Breast epithelium (tissue), 4 donors: ENCODE measurements at regions not wholly inside any gene's neighbourhood (a gene's known extent, or its start where the extent isn't known, plus 50 kb on each side); places are given as distances from the start of the nearest gene placed in this dataset.
"Not testable (repeated sequence)": the region's sequence is repeated elsewhere in the genome, so short reads cannot be mapped to it uniquely, and the experiment has no call there.

ENCODE experiments used
- DNase-seq, 2 donors: peaks; one replicate each; pipeline ENCODE4 v3.0.0-alpha.2; 2019; ENCODE audit warnings: low spot score in 2 of 2
- H3K27ac ChIP-seq, 2 donors: fragments of 200-600 bp; sonication (generic) in 1 of 2; one replicate each; pipeline ENCODE4 v1.5.1; 2016 to 2019; ENCODE audit warnings: mild to moderate bottlenecking in 1 of 2
- H3K27me3 ChIP-seq, 2 donors: fragments of 200-600 bp; sonication (generic) in 1 of 2; one replicate each; pipeline versions ENCODE4 v1.5.1 to v1.6.0; 2017 to 2019; ENCODE audit warnings: control low read depth in 1 of 2, mild to moderate bottlenecking in 1 of 2
- H3K36me3 ChIP-seq: fragments of 200-600 bp; one replicate; pipeline ENCODE4 v1.5.1; 2019
- H3K4me1 ChIP-seq, 2 donors: fragments of 200-600 bp; sonication (generic); one replicate each; pipeline ENCODE4 v1.5.1; 2016 to 2019; ENCODE audit warnings: control low read depth in 1 of 2
- H3K4me3 ChIP-seq, 3 donors: fragments of 200-600 bp; sonication (generic); 1 replicate in 2 of 3; 2 replicates in 1 of 3; pipeline ENCODE4 v1.5.1; 2016 to 2019; ENCODE audit warnings: mild to moderate bottlenecking in 3 of 3, moderate library complexity in 2 of 3
- H3K9me3 ChIP-seq, 2 donors: fragments of 200-600 bp; sonication (generic) in 1 of 2; one replicate each; pipeline ENCODE4 v1.5.1; 2016 to 2019; ENCODE audit warnings: control low read depth in 1 of 2
- POLR2A ChIP-seq: fragments of 450-650 bp; IDR thresholded peaks from one replicate; pipeline ENCODE4 v1.6.1; 2016; ENCODE audit warnings: antibody characterized with exemption, mild to moderate bottlenecking, moderate library complexity
- POLR2AphosphoS5 ChIP-seq, 3 donors: sonication (generic); formaldehyde crosslinking; IDR thresholded peaks; one replicate each; pipeline ENCODE4 v1.6.1; 2017; ENCODE audit warnings: antibody characterized with exemption in 3 of 3
- intact Hi-C: fragments of 100-400 bp; cut with DNase I; formaldehyde crosslinking; loops from one replicate; pipeline ENCODE4 v1.15.1; 2023; ENCODE audit warnings: low total_unique reads
- TF ChIP-seq, protein P1 (sequence below), 3 donors: fragments of 450-650 bp; IDR thresholded peaks; one replicate each; pipeline ENCODE4 v1.5.1; 2016 to 2017; ENCODE audit warnings: antibody characterized with exemption in 3 of 3, mild to moderate bottlenecking in 3 of 3, moderate library complexity in 3 of 3

DNA sequence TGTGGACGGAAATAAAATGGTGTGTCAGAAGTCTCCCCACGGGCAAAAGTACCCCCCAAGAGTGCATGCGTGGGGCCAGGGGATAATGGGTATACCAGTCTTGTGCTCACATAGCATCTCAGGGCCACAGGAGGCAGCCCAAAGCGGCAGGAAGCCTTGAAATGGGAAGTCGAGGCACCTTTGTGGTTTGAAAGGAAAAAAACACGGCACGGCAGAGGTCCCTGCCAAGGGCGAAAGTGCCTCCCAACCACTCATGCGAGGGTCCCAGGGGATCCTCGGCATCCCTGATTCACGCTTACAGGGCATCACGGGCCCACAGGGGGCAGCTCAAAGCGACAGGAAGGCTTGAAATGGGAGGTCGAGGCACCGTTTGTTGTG, 583.2 kb downstream of the ALG10 start:
- no peaks in the 10 kb centered on the region for H3K27me3 ChIP-seq
- peaks cover 71 to 94% of the 10 kb centered on the region in 2 donors for H3K9me3 ChIP-seq
- H3K27ac ChIP-seq: no peak overlapping the region
- DNase-seq: no peak
- intact Hi-C loops: no loop called here
- no peaks in the 10 kb centered on the region for H3K4me1 ChIP-seq
- no peak for TF ChIP-seq POLR2AphosphoS5 (IDR thresholded peaks at IDR 0.05)
- TF ChIP-seq, protein P1, sequence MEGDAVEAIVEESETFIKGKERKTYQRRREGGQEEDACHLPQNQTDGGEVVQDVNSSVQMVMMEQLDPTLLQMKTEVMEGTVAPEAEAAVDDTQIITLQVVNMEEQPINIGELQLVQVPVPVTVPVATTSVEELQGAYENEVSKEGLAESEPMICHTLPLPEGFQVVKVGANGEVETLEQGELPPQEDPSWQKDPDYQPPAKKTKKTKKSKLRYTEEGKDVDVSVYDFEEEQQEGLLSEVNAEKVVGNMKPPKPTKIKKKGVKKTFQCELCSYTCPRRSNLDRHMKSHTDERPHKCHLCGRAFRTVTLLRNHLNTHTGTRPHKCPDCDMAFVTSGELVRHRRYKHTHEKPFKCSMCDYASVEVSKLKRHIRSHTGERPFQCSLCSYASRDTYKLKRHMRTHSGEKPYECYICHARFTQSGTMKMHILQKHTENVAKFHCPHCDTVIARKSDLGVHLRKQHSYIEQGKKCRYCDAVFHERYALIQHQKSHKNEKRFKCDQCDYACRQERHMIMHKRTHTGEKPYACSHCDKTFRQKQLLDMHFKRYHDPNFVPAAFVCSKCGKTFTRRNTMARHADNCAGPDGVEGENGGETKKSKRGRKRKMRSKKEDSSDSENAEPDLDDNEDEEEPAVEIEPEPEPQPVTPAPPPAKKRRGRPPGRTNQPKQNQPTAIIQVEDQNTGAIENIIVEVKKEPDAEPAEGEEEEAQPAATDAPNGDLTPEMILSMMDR (IDR thresholded peaks at IDR 0.05): no peak
- H3K36me3 ChIP-seq: no peaks in the 10 kb centered on the region
- no peak overlapping the region for H3K4me3 ChIP-seq

DNA sequence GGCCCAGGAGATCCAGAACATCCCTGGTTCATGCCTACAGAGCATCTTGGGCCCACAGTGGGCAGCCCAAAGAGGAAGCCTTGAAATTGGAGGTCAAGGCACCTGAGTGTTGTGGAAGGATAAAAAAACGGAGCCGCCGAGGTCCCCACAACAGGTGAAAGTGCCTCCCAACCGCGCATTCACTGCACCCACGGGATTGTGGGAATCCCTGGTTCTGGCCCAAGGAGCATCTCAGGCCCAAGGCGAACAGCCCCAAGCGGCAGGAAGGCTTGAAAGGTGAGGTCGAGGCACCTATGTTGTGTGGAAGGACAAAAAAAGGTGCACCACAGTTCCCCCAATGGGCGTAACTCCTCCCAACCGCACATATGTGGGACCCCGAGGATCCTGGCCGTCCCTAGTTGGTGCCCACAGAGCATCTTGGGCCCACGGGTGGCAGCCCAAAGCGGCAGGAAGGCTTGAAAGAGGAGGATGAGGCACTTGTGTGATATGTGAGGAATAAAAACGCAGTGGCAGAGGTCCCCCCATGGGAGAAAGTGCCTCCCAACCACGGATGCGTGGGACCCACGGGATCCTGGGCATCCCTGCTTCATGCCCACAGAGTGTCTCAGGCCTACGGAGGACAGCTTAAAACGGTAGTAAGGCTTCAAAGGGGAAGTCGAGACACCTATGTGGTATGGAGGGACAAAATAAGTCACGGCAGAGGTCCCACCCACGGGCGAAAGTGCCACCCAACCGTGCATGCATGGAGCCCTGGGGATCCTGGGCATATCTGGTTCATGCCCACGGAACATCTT, 583.9 kb downstream of the ALG10 start:
- Histone ChIP-seq H3K9me3 (peaks cover 65 to 92% of the 10 kb centered on the region in 2 donors), H3K36me3 (no peaks in the 10 kb centered on the region)
- DNase-seq: no peak

GRCh38 chr12:34606749-34607519, 584.6 kb downstream of the ALG10 start:
- intact Hi-C loops: no loop called here

More for the DNA sequence above, 583.9 kb downstream of the ALG10 start:
- no peak for TF ChIP-seq POLR2AphosphoS5 (IDR thresholded peaks at IDR 0.05)
- TF ChIP-seq POLR2A: no peak
- TF ChIP-seq, protein P1 (IDR thresholded peaks at IDR 0.05): no peak
- Histone ChIP-seq H3K4me1 (no peaks in the 10 kb centered on the region), H3K4me3 (no peak overlapping the region), H3K27me3 (no peaks in the 10 kb centered on the region), H3K27ac (no peak overlapping the region)
- intact Hi-C loops: no loop called here

DNA sequence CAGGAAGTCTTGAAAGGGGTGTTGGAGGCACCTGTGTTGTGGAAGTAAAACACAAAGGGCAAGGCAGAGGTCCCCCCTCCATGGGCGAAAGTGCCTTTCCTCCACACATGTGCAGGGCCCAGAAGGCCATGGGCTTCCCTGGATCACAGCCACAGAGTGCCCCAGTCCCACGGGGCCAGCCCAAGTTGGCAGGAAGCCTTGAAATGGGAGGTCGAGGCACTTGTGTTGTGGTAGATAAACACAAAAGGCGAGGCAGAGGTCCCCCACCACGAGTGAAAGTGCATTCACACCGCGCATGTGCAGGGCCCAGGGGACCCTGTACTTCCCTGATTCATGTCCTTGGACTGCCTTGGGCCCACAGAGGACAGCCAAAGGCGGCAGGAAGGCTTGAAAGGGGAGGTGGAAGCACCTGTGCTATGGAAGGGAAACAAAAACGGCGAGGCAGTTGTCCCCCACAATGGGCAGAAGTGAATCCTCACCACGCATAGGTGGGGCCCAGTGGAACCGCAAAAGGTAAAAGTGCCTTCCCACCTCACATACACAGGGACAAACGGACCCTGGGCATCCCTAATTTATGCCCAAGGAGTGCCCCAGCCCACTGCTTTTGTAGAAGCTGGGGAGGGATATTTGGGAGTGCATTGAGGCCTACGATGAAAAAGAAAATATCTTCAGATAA, 585.4 kb downstream of the ALG10 start:
- Histone ChIP-seq H3K9me3 (peaks cover 50 to 77% of the 10 kb centered on the region in 2 donors), H3K36me3 (no peaks in the 10 kb centered on the region), H3K4me3 (no peak overlapping the region), H3K27me3 (no peaks in the 10 kb centered on the region), H3K27ac (no peak overlapping the region), H3K4me1 (no peaks in the 10 kb centered on the region)
- DNase-seq: no peak
- intact Hi-C loops: no loop called here
- no peak for TF ChIP-seq POLR2A
- no peak for TF ChIP-seq POLR2AphosphoS5 (IDR thresholded peaks at IDR 0.05)
- TF ChIP-seq, protein P1 (IDR thresholded peaks at IDR 0.05): no peak

More at GRCh38 chr12:34606749-34607519, 584.6 kb downstream of the ALG10 start:
- Histone ChIP-seq H3K36me3 (no peaks in the 10 kb centered on the region), H3K27ac (no peak overlapping the region), H3K4me1 (no peaks in the 10 kb centered on the region), H3K4me3 (no peak overlapping the region), H3K9me3 (peaks cover 57 to 85% of the 10 kb centered on the region in 2 donors), H3K27me3 (no peaks in the 10 kb centered on the region)
- no peak for TF ChIP-seq POLR2AphosphoS5 (IDR thresholded peaks at IDR 0.05)
- no peak for TF ChIP-seq POLR2A
- TF ChIP-seq, protein P1 (IDR thresholded peaks at IDR 0.05): no peak
- DNase-seq: peak in 1 of 2 donors; percentile 38

DNA sequence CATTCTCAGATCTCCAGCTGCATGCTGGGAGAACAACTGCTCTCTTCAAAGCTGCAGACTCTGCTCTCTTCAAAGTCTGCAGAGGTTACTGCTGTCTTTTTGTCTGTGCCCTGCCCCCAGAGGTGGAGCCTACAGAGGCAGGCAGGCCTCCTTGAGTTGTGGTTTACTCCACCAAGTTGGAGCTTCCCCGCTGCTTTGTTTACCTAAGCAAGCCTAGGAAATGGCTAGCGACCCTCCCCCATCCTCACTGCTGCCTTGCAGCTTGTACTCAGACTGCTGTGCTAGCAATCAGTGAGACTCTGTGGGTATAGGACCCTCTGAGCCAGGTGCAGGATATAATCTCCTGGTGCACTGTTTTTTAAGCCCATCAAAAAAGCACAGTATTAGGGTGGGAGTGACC, 591.7 kb downstream of the ALG10 start:
- intact Hi-C loops, H3K4me1 ChIP-seq, H3K36me3 ChIP-seq, H3K27ac ChIP-seq, DNase-seq, H3K27me3 ChIP-seq, H3K4me3 ChIP-seq: not testable (repeated sequence)
- H3K9me3 ChIP-seq: peaks cover 21 to 74% of the 10 kb centered on the region in 2 donors
